HepG2 (cell line): ENCODE measurements at regions not wholly inside any gene's neighbourhood (a gene's known extent, or its start where the extent isn't known, plus 50 kb on each side); places are given as distances from the start of the nearest gene placed in this dataset.
A peak's percentile ranks its signal among the peaks of the same experiment; 100 is the strongest.
"Not testable (repeated sequence)": the region's sequence is repeated elsewhere in the genome, so short reads cannot be mapped to it uniquely, and the experiment has no call there.

ENCODE experiments used
- EZH2 ChIP-seq: conservative IDR thresholded peaks from 2 replicates; pipeline ENCODE4 v1.6.1; 2012; ENCODE audit warnings: mild to moderate bottlenecking, low read depth, low read length, moderate library complexity
- HINFP ChIP-seq: sonication (generic); formaldehyde crosslinking; IDR thresholded peaks from 2 replicates; pipeline ENCODE4 v1.4.0; 2020; ENCODE audit warnings: low read depth, mild to moderate bottlenecking, missing genetic modification reagents

GRCh38 chr1:86805898-86806519, 101.6 kb downstream of the SH3GLB1 start:
- 0 out of 2 replicates have a peak, but pooled peaks have one; percentile 66 for TF ChIP-seq HINFP (CRISPR knock-in tag)
- TF ChIP-seq EZH2, result not testable (repeated sequence)
